HG02798 (cell line): ENCODE measurements at regions not wholly inside any gene's neighbourhood (a gene's known extent, or its start where the extent isn't known, plus 50 kb on each side); places are given as distances from the start of the nearest gene placed in this dataset.
A peak's percentile ranks its signal among the peaks of the same experiment; 100 is the strongest.
"Not testable (repeated sequence)": the region's sequence is repeated elsewhere in the genome, so short reads cannot be mapped to it uniquely, and the experiment has no call there.

ENCODE experiments used
- ATAC-seq: cut with Tn5 transposase; IDR thresholded peaks from one replicate; pipeline ENCODE4 v1.9.1; 2021; ENCODE audit warnings: mild to moderate bottlenecking; ENCODE audit not compliant: unreplicated experiment, poor library complexity

DNA sequence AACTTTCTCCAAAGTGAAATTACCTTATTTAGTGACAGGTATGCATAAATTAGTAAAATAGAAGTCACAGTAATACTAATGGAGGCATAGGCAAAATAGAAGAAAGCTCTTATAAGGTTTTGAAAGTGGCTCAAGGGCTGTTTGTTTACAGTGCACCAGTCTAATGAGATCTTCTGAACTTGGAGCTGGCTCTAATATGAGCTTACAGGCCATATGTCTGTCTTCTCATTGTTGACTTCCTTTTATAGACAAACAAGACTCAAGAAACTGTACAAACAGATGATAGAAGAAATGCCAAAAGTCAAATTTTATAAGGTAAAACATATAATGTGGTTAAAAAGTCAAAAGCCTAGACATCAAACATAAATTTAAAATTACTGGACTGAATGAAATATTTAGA lies 207.5 kb upstream of the NEGR1 start:
- no peak for ATAC-seq

DNA sequence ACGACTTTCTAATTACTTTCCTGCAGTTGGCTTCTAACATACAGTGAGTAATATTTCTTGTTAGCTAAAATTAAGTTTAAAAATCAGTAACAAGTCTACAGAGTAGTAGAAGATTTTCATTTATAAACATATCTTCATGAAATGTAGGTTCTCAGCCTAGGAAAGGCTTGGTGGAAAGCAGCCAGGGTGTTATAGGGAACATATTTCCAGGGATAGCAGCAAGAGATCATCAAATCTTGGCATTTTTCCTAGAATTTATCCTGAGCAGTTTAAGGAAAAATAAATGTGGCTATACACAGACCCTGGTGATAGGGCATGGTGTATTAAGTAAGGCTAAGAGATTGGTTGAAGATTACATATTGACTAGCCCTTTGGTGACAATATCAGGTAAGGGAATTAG lies 203.5 kb upstream of the NEGR1 start:
- no peak for ATAC-seq

DNA sequence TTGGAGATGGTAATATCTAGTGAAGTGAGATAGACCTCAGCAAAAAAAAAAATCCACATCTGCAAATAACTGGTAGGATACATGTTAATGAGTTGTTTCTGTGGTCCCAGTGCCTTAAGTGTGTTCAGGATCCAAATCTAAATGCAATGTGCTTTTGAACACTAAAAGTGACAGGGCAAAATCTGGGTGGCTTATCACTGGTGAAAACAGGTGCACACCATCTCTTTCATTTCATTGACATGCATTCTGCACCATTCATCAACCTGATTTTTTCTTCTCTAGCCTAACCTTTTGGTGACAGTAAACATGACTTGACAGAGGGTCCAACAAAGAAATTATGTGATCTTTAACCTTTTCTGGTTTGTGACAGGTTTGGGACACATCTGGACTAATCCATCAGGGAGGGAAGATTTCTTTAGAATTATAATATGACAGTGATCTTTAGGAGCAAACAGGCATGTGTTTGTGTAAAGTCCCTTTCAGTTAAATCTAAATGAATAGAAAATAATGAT lies 201.6 kb upstream of the NEGR1 start:
- no peak for ATAC-seq

DNA sequence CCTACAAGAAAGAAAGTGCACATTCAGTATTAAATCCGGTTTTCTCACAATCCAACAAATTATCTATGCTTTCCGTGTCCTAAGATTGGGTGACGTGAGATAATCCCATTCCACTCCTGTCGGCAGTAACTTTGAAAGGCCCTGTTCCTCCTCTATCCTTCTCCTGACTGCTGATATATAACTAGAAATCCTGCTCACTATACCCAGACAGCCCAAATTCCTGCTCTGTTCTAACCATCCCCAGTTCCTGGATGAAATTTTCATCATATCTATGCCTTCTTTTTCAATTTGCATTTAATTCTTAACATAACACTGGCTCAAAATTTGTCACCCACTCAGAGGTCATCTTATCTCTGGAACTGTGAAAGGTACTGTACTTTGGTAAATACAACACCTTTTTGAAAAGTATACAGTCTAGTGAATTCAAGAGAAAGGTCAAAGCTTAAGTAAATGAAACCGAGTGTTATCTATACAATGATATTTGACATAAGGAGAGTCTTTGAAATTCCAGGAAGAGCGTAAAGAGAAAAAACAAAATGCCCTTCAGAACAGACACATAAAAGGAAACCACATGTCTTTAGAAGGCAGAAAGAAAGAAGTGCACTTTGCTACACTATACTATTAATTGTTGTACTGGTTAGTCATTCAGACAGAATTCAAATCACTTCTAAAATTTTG lies 200.5 kb upstream of the NEGR1 start:
- no peak for ATAC-seq

DNA sequence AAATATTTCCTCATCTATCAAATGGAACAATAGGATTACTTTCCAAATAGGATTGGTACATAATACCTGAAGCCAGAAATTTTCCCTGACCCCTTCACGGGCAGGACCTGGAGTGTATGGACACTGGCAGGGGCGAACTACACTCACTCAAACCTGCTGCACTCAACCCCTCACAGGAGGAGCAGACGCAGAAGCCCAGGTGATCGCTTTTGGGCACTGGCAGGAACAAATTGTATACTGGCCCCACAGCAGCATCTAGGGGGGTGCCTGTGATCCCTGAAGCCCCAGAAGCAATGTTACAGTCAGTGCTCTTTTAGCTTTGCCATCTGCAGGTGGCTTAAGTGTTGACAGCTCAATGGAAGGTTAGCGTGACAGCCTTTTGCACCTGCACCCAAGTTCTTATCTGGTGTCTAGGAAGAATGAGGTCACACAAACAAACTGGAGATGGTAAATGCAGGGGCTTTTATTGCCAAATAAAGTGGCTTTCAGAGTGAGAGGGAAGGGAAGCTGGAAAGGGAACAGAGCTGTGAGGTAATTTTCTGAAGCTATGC lies 199.2 kb upstream of the NEGR1 start:
- ATAC-seq: no peak

DNA sequence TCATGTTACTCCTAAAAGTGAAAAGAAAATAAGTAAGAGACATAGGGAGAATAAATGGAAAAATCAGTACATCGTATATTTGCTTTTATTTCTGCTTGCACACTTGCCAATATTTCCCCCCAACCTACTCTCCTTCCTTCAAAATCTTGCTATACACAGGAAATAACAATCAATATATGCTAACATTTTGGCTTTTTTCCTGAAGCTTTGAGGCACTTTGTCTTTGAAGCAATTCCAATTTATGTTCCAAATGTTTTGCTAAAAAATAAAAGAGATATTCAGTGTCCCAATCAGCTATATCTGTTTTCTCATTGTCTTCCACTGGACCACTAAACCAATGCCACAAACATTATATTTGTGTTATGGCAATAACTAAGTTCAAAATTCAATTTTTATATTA lies 184.0 kb upstream of the NEGR1 start:
- ATAC-seq: no peak

DNA sequence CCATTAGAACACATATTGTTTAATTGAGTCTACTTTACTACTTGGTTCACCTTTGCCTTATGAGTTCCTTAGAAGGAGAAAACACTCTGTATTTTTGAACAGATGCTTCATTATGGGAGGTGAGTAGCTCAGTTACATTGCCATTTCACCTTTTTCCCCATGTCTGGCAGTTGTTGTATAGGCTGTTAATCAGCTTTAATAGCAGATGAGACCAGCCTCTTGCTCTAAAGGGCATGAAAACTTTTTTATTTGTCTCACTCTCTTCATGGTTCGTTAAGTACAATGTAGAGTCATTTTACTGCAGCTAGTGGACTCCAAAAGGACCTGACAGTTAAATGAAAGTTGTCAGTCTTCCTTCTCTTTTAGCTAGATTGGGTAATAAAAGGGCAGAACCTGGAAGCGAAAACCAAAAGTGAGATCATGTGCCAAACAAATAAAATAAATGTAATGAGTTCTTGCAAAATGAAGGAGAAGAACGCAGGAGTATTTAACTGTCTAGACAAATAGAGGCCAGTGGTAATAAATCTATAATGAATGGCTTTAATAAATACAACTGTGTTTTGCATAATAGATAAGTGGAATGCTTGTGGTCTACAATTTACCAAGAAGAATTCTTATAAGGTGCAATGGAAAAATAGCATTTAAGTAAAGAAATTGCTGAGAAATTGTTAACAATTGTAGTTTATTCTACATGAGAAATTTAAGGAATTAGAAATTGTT lies 180.0 kb upstream of the NEGR1 start:
- ATAC-seq: no peak

DNA sequence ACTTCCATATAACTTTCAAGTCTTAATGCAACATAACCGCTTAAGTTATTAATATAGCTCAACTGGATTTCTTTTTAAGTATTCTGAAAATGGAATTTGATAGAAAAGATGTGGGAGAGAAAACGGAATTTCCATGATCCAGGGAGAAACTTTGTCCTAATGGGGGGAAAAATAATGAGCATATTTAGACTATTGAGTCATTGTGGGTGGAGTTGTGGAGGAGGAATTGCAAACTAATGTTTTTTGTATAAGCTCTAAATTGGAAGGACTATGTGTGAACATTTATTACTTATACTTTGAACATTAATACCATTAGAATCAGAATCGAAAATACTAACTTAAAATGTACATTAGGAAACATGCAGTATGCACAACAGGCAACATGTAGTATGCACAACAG lies 159.9 kb upstream of the NEGR1 start:
- no peak for ATAC-seq

DNA sequence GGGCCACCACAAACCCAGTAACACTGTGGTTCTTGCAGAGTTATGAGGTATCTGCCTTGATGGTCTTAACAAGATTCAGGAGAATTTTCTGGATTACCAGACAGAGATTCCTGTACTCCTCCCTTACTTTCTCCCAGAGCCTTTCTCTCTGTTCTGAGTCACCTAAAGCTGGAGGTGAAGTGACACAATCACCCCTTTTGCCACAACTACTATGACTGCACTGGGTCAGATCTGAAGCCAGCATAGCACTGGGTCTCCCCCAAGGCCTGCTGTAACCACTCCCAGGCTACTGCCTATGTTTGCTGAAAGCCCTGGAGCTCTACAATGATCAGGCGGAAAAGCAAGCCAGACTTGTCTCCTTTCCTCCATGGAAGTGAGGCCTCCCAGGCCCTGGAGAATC lies 156.7 kb upstream of the NEGR1 start:
- ATAC-seq: no peak

DNA sequence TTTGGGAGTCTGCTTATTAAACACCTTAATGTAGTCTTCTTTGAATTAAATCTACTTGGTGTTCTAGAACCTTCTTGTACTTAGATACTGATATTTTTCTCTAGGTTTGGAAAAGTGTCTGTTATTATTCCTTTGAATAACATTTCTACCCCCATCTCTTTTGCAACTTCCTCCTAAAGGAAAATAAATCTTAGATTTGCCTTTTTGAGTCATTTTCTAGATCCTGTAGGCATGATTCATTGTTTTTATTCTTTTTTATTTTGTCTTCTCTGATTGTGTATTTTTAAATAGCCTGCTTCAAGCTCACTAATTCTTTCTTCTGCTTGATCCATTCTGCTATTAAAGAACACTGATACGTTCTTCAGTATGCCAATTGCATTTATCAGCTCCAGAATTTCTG lies 155.9 kb upstream of the NEGR1 start:
- no peak for ATAC-seq

DNA sequence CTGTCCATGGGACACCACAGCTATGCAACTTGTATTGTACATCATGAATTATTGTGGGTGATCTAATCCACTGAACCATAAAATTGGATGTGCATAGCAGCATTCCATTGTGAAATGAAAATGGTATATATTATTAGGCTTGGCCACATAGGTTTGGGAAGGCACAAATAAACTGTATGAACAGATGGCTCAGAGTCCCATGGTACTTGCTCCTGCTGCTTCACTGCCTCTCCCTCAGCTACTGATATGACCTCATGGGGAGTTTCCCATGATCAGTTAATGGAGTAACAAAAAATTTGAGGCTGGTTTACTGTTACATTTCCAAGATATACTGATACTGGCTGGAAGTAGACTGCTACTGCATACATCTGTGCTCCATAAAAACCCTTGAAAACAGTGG lies 152.7 kb upstream of the NEGR1 start:
- peak; percentile 56 for ATAC-seq

DNA sequence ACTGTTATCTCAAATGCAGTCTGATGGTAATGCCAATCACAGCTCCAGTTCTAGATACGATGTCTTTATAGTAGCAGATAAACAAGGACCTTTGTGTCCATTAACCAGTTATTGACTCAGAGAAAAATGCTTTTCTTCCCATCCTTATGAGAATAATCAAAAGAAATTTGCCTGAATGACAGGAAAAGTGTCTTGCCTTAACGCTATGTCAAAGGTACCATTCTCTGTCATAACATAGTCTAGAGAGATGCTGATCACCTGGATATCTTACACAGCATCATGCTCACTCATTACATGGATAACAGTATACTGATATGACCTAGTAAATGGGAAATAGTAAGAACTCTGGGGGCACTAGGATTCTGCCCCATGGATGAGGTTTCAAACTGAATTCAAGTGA lies 151.7 kb upstream of the NEGR1 start:
- no peak for ATAC-seq

DNA sequence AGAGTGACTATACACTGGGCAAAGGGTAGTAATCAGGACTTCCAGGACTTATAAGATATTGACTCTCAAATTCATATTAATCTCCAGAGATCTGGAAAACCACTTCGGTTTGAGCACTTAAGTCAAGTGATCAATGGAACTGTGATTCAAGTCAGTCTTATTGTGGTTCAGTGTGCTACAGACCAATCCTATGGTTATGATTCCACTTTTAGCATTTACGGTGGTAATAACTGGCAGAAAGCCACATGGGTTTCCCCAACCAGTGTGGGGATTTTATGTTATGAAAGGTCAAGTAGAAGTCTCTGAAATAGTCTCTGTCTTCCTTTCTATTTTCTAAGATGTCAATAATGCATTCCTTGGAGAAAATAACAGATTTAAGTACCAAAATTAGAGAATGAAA lies 151.3 kb upstream of the NEGR1 start:
- peak; percentile 76 for ATAC-seq

DNA sequence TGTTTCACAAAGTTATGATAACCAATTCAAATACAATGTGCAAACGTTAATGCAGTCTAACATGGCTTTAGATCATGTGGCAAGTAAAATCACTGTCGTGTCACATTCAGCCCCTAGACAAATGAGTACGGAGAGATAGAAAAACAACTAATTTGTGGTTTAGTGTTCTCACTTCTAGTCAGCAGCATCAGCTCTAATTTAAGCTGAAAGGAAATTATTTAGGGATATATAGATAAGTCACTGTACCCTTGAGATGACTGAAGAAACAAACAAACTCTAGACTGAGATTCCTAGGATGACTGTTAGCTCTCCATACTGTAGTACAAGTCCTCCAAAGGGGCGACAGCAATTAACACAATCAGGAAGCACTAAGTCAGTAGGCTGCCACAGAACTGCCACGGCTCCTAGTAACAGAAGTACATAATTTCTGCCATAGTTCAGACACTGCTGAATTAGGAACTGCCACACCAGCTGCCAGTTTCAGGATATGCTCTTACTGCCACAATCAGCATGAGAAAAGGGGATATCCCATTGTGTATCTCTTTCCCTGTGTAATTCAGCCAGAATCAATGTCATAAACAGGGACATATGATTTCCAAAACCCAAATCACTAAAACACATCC lies 150.4 kb upstream of the NEGR1 start:
- ATAC-seq: peak; percentile 39

DNA sequence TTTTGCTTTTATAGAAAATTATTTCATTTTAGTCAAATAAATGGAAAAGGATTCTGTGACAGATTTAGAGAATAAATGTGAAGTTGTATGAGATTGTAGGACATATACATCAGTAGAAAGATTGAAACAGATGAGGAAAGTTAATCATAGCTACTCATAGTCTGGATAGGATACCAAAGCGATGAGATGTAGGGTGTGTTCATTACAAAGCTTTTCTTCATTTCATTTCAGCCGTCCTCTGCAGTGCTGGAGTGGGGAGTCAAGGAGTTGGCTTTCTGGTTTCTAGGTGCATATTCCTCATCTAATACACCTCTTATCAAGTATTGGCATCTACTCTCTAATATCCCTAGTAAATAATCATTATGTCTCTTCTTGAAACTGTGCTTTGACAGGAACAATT lies 149.5 kb upstream of the NEGR1 start:
- ATAC-seq: no peak

DNA sequence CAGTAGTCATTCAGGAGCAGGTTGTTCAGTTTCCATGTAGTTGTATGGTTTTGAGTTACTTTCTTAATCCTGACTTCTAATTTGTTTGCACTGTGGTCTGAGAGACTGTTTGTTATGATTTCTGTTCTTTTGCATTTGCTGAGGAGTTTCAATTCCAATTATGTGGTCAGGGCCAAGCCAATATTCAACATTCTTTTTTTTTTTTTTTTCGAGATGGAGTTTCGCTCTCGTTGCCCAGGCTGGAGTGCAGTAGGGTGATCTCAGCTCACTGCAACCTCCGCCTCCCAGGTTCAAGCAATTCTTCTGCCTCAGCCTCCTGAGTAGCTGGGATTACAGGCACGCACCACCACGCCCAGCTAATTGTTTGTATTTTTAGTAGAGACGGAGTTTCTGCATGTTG lies 145.9 kb upstream of the NEGR1 start:
- ATAC-seq: not testable (repeated sequence)

DNA sequence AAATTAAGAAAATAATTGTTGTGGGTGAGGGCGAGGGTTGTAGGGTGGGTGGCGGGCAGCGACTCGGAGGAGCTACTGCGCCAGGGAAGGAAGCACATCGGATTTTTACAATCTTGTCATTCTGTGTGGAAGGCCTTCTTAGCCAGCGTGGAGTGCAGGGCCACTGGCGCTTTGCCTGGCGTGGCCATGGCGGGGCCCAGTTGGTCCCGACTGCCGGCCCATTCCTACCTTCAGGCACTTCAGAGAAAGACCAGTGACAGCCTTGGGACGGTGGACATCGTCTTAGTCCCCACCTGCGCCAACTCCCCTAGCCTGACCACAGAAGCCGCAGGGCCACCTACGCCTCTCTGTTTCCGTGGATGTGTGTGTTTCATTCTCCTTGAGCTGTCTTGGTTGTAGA lies 136.9 kb upstream of the NEGR1 start:
- ATAC-seq: no peak

DNA sequence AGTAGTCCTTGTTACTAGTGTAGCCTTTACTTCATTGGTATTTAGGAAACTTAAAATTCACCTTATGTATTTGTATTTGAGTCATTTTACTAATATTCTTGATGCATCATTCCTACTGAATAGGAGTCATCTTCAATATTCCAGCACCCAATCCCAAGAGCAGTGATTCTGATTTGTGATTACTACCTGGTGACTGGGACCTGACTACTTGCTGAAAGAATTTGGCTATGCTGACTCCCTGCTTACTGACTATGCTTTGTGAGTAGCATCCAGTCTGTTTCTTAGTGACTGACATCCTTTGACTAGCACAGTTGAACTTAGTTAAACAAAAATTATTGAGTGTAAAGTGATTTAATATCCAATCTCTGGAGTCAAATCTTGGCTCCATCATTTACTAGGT lies 129.9 kb upstream of the NEGR1 start:
- ATAC-seq: no peak

DNA sequence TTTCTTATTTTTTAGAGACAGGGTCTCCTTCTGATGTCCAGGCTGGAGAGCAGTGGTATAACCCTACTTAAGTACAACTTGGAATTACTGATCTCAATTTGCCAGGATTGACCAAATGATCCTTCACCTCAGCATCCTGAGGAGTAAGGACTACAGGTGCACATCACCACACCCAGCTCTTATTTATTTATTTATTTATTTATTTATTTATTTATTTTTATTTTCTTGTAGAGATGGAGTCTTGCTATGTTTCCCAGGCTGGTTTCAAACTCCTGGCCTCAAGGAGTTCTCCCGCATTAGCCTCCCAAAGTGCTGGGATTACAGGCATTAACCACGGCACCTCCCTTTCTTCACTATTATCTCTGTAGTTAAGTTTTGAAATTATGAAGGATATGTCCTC lies 117.5 kb upstream of the NEGR1 start:
- no peak for ATAC-seq

DNA sequence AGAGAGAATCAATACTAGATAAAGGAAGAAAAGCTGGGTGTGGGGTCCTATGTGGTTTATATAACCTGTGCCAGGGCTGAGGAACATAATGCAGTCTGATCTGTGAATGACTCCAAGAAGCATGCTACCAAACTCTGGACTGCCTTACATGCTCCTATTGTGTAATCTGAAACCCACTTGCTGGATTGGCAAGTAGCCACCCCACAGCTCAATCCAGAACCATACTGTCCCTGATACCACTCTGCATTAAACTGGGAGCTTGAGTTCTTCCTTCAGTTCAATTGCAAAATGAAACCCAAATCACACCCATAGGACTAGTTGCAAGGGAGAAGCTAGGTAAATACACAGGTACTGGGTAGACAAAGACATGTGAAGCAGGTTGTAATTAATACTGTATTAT lies 115.4 kb upstream of the NEGR1 start:
- no peak for ATAC-seq

DNA sequence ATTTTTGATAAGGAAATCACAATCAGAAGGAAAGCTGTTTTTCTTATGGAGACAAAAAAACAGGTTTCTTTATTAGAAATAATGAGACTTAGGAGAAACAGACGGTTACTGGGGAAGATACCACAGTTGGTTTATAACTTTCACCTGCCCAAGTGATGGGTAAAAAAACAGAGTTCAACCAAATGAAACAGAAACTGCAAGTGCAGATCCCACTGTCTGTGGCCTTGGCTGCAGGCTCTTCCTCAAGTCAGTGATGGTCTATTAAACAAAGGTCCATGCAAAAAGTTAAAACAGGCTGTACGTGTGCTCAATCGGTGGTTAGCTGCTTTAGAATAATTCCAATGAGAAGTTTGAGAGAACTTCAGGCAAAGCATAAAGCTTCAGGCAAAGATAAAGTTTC lies 112.1 kb upstream of the NEGR1 start:
- ATAC-seq: no peak
